ENCODE measurements at regions not wholly inside any gene's neighbourhood (a gene's known extent, or its start where the extent isn't known, plus 50 kb on each side); places are given as distances from the start of the nearest gene placed in this dataset.

DNA sequence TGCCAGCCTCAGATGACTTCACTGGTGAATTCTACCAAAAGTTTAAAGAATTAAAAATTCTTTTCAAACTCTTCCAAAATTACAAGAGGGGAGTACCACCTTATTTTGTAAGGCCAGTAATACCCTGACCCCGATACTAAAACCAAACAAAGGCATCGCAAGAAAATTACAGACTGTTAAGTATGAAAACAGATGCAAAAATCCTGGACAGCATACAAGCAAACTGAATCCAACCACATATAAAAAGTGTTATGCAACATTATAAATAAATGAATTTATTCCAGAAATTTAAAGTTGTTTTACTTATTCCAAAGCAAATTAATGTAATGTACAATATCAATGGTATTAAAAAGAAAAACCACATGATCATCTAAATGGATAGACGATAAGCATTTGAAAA is 873.6 kb upstream of the GJE1 start:
- no peak for DNase-seq
- in situ Hi-C loops (cut with MboI; ENCODE audit: low pct_unique_long_range_greater_than_20kb, low sequenced_read_pairs): no loop called here

DNA sequence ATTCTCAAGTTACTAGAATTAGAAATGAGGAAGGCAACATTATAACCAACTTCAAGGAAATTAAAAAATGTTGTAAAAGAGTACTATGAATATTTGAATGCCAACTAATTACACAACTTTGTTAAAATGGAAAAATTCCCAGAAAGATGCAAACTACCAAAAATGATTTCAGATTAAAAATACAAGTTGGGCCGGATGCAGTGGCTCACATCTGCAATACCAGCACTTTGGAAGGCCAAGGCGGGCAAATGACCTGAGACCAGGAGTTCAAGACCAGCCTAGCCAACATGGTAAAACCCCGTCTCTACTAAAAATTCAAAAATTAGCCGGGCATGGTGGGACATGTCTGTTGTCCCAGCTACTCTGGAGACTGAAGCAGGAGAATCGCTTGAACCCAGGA is 874.2 kb upstream of the GJE1 start:
- no peak for DNase-seq
- in situ Hi-C loops (cut with MboI; ENCODE audit: low pct_unique_long_range_greater_than_20kb, low sequenced_read_pairs): no loop called here

DNA sequence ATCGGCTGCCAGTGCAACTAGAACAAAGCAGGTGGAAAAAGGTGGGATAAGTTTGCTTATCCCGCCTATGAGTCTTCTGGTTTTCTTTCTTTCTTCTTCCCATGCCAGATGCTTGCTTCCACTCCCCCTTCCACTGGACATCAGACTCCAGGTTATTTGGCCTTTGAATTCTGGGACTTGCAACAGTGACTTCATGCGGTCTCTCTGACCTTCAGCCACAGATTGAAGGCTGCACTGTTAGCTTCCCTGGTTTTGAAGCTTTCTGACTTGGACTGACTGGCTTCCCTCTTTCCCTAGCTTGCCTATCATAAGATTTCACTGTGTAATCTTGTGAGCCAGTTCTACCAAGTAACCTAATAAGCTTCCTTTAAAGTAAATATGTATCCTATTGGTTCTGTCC is 878.4 kb upstream of the GJE1 start:
- in situ Hi-C loops (cut with MboI; ENCODE audit: low pct_unique_long_range_greater_than_20kb, low sequenced_read_pairs): no loop called here
- no peak for DNase-seq

DNA sequence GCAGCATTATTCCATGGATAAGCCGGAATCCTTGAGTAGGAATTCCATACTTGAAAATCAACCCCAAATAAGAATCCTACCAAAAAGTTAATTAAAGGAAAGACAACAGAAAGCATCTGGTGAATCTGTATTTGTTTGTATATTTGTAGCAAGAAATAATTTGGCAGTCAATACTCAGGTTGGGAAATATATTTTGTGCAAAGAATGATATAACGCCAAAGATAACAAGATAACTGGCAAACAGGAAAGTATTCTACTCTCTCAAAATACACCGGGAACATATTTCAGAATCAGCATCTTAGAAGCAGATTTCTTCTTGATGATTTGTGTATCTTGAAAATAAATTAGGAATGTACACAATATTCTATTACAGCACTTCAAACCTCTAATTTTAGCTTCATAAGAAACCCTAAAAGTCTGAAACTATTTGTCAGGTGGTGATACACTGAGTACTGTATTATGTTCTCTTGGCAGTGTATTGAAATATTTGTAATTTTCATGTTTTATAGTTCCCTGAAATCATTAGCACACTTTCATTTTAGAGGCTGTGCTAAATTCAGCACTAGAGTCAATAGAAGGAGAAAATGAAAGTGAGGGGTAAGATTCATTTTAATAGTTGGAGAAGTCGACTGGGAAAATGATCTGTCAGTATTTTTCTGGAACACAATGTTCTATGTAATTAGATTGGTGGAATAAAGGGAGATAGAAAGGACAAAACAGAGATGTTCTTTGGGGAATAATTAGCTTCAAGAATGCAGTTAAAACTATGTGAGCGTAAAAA is 879.7 kb upstream of the GJE1 start:
- in situ Hi-C loops (cut with MboI; ENCODE audit: low pct_unique_long_range_greater_than_20kb, low sequenced_read_pairs): no loop called here
- no peak for DNase-seq

- DNase-seq: no peak
- in situ Hi-C loops (cut with MboI; ENCODE audit: low pct_unique_long_range_greater_than_20kb, low sequenced_read_pairs): no loop called here
These were observed 881.4 kb upstream of the GJE1 start for GRCh38 chr6:141251286-141251685.

- DNase-seq: no peak
- in situ Hi-C loops (cut with MboI; ENCODE audit: low pct_unique_long_range_greater_than_20kb, low sequenced_read_pairs): no loop called here
These were observed 884.5 kb upstream of the GJE1 start for GRCh38 chr6:141248021-141248799.

- in situ Hi-C loops (cut with MboI; ENCODE audit: low pct_unique_long_range_greater_than_20kb, low sequenced_read_pairs): no loop called here
- DNase-seq: no peak
These were observed 888.4 kb upstream of the GJE1 start for GRCh38 chr6:141244366-141244765.

GRCh38 chr6:141242957-141243356 is 889.8 kb upstream of the GJE1 start:
- DNase-seq: no peak
- in situ Hi-C loops (cut with MboI; ENCODE audit: low pct_unique_long_range_greater_than_20kb, low sequenced_read_pairs): no loop called here

DNA sequence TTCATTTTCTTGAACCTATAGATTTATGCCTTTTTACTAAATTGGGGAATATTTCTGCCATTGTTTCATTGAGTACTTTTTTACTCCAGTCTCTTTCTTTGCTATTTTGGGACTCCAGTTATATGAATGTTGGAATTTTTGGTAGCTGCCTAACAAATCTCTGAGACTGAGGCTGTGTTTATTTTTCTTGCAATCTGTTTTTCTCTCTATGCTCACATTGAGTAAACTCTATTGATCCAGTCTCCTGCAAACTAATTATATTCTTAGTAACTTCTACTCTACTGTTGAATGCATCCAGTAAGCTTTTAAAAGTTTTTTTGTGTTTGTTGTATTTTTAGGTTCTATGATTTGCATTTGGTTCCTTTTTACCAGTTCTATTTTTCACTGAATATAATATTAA is 903.4 kb upstream of the GJE1 start:
- no peak for DNase-seq
- in situ Hi-C loops (cut with MboI; ENCODE audit: low pct_unique_long_range_greater_than_20kb, low sequenced_read_pairs): no loop called here

DNA sequence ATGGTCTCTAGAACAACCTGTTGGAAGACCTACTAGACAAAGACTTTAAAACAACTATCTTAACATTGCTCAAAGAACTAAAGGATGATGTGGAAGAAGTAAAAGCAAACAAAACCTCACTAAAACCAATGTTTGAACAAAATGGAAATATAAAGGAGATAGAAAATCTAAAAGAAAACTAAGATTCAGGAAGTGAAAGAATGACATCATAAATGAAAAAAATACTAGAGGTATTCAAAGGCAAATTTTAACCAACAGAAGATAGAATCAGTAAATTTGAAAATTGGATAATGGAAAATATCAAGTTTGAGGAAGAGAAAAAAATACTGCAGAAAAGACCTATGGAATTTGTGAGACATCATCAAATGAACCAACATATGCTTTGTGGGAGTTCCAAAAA is 914.1 kb upstream of the GJE1 start:
- in situ Hi-C loops (cut with MboI; ENCODE audit: low pct_unique_long_range_greater_than_20kb, low sequenced_read_pairs): no loop called here
- DNase-seq: no peak

GRCh38 chr6:141216726-141217125 is 916.0 kb upstream of the GJE1 start:
- no peak for DNase-seq
- in situ Hi-C loops (cut with MboI; ENCODE audit: low pct_unique_long_range_greater_than_20kb, low sequenced_read_pairs): no loop called here

DNA sequence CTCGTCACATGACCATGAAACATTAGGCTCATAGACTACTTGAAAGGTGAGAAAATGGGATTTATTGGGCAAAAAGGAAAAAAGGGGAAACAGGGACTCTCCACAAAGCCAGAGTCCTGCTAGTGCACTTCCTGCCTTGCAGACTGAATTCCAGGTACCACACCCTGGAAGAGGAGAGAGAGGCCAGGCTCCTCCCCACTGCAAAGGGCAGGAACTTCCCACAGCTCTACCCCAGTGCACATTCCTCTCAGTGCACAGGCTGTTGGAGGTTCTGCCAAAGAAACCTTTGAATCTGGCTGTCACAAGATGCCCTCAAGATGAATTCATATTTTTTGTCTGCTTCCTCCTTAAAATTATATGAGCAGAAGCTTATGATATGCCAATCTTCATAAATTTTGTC is 920.4 kb upstream of the GJE1 start:
- in situ Hi-C loops (cut with MboI; ENCODE audit: low pct_unique_long_range_greater_than_20kb, low sequenced_read_pairs): no loop called here
- no peak for DNase-seq

- in situ Hi-C loops (cut with MboI; ENCODE audit: low pct_unique_long_range_greater_than_20kb, low sequenced_read_pairs): no loop called here
- no peak for DNase-seq
These were observed 920.9 kb upstream of the GJE1 start for GRCh38 chr6:141211845-141212244.

DNA sequence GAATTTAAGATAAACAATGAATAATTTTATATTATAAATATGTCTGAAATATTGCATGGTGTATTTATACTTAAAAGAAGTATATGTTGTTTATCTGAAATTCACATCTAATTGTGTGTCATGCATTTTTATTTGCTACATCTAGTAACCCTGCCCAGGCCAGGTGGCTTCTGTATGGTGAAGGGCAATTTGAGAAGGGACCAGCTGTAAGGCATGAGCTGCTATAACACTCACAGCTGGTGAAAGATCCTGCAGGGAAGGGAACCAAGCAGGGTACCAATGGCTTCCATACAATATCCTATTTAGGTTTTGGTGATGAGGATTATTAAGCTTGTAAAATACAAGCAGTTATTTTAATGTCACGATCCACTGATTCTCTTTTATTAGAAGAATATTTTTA is 921.8 kb upstream of the GJE1 start:
- no peak for DNase-seq
- in situ Hi-C loops (cut with MboI; ENCODE audit: low pct_unique_long_range_greater_than_20kb, low sequenced_read_pairs): no loop called here

- DNase-seq: no peak
- in situ Hi-C loops (cut with MboI; ENCODE audit: low pct_unique_long_range_greater_than_20kb, low sequenced_read_pairs): no loop called here
These were observed 922.8 kb upstream of the GJE1 start for GRCh38 chr6:141209890-141210289.

- in situ Hi-C loops (cut with MboI; ENCODE audit: low pct_unique_long_range_greater_than_20kb, low sequenced_read_pairs): no loop called here
- DNase-seq: no peak
These were observed 924.6 kb upstream of the GJE1 start for GRCh38 chr6:141208101-141208500.

DNA sequence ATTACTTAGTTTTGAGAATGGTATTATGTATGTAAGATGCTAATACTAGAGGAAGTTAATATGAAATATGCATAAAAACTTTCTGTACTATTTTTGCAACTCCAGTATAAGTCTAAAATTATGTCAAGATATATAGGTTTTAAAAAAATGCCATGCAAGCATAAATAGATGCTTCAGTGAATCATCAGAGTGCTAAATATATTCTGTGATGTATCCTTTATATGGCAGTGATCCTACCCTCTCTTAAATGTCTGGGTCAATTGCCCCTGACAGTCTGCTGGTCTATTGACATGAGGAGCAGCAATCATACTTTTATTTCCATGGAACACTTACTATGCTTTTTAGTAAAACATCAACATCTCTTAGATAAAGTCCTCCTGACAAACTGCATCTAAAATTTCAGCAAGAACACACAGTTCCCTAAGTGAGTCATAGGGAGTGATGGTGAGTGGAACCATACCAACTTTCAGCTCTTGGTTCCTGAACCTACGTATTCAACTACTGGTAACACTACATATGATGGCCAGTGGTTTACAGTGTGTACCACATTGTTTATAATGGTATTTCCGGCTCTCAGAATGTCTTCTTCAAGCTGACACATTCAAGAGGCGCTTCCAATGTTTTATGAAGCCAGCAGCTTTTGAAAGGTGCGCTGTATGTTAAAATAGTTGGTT is 928.7 kb upstream of the GJE1 start:
- in situ Hi-C loops (cut with MboI; ENCODE audit: low pct_unique_long_range_greater_than_20kb, low sequenced_read_pairs): no loop called here
- no peak for DNase-seq

DNA sequence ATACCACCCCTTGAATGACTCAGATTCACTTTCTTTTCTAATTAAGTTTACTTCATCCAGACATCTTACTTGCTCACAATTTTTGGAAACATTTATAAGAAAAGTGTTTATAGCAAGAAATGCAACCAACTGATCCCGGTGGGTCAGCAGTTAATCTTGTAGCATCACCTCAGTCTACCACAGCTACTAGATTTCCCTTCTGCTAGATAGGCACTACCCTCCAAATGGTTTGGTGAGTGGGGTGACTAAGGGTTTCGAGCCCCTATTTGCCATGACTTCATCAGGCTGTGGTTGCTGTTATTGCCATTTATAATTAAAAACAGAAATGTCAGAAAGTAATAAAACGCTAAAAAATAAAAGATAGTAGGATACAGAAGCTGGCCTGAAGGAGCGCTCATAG is 930.1 kb upstream of the GJE1 start:
- in situ Hi-C loops (cut with MboI; ENCODE audit: low pct_unique_long_range_greater_than_20kb, low sequenced_read_pairs): no loop called here

GRCh38 chr6:141199074-141199473 is 933.7 kb upstream of the GJE1 start:
- in situ Hi-C loops (cut with MboI; ENCODE audit: low pct_unique_long_range_greater_than_20kb, low sequenced_read_pairs): no loop called here
- peak; percentile 64 for DNase-seq

More for the DNA sequence above, 930.1 kb upstream of the GJE1 start:
- no peak for DNase-seq

DNA sequence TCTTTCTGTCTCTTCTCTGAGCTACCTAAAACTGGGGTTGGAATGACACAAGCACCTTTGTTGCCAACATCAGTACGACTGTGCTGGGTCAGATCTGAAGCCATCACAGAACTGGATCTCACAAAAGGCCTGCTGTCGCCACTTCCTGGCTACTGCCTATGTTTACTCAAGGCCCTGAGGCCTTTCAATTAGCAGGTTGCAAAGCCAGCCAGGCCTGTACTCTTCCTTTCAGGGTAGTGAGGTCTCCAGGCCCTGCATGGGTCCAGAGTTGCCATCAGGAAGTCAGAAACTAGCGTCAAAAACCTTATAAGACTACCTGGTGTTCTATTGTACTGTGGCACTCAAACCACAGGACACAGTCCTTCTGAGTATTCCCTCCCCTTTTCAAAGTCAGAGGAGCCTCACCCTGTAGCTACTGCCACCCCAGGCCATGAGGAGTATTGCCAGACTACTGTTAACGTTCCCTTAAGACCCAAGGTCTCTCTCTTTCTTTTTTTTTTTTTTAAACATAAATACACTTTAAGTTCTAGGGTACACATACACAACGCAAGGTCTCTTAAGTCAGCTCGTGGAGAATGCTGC is 937.4 kb upstream of the GJE1 start:
- in situ Hi-C loops (cut with MboI; ENCODE audit: low pct_unique_long_range_greater_than_20kb, low sequenced_read_pairs): no loop called here
- DNase-seq: no peak
